ENCODE measurements at regions not wholly inside any gene's neighbourhood (a gene's known extent, or its start where the extent isn't known, plus 50 kb on each side); places are given as distances from the start of the nearest gene placed in this dataset.

GRCh38 chr2:234812851-234813250 lies 139.0 kb upstream of the SH3BP4 start:
- H3K36me3 ChIP-seq (ENCODE audit: control insufficient read depth in 1 of 2, insufficient read depth in 2 of 2, low read length in 2 of 2) = no peaks in the 10 kb centered on the region
- no peaks in the 10 kb centered on the region for H3K4me1 ChIP-seq (ENCODE audit: control insufficient read depth in 1 of 2, insufficient read depth in 2 of 2, low read length in 2 of 2)
- no peaks in the 10 kb centered on the region for H3K9me3 ChIP-seq (ENCODE audit: control insufficient read depth in 1 of 2, low read length in 2 of 2)
- no peaks in the 10 kb centered on the region for H3K27me3 ChIP-seq (ENCODE audit: low read depth, low read length)
- no peak overlapping the region for H3K27ac ChIP-seq (ENCODE audit: low read length)
- H3K4me3 ChIP-seq (ENCODE audit: low read depth in 1 of 2, low read length in 2 of 2) = no peak overlapping the region

- Histone ChIP-seq H3K9me3 (ENCODE audit: control insufficient read depth in 1 of 2, low read length in 2 of 2) (no peaks in the 10 kb centered on the region), H3K36me3 (ENCODE audit: control insufficient read depth in 1 of 2, insufficient read depth in 2 of 2, low read length in 2 of 2) (no peaks in the 10 kb centered on the region), H3K4me1 (ENCODE audit: control insufficient read depth in 1 of 2, insufficient read depth in 2 of 2, low read length in 2 of 2) (no peaks in the 10 kb centered on the region), H3K27ac (ENCODE audit: low read length) (no peak overlapping the region), H3K4me3 (ENCODE audit: low read depth in 1 of 2, low read length in 2 of 2) (no peak overlapping the region), H3K27me3 (ENCODE audit: low read depth, low read length) (no peaks in the 10 kb centered on the region)
Measured at GRCh38 chr2:234808907-234809306, 142.9 kb upstream of the SH3BP4 start.

DNA sequence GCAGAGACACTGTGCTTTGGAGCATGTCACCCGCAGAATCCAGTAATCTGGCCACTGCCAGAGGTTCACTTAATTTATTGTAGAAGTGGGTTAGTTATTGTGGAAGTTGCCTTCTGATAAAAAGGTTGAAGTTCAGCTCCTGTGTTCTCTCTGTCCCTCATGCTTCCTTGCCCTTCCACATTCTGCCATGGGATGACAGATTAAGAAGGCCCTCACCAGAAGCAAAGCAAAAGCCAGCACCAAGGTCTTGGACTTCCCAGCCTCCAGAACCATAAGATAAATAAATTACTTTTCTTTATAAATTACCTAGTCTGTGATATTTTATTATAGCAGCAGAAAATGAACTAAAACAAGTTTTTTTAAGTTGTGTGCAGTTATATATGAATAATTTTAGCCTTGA lies 145.0 kb upstream of the SH3BP4 start:
- Histone ChIP-seq H3K4me3 (ENCODE audit: low read depth in 1 of 2, low read length in 2 of 2) (no peak overlapping the region), H3K36me3 (ENCODE audit: control insufficient read depth in 1 of 2, insufficient read depth in 2 of 2, low read length in 2 of 2) (no peaks in the 10 kb centered on the region), H3K27ac (ENCODE audit: low read length) (no peak overlapping the region), H3K9me3 (ENCODE audit: control insufficient read depth in 1 of 2, low read length in 2 of 2) (no peaks in the 10 kb centered on the region), H3K4me1 (ENCODE audit: control insufficient read depth in 1 of 2, insufficient read depth in 2 of 2, low read length in 2 of 2) (no peaks in the 10 kb centered on the region), H3K27me3 (ENCODE audit: low read depth, low read length) (no peaks in the 10 kb centered on the region)

GRCh38 chr2:234805836-234806235 lies 146.0 kb upstream of the SH3BP4 start:
- Histone ChIP-seq H3K27me3 (ENCODE audit: low read depth, low read length) (no peaks in the 10 kb centered on the region), H3K36me3 (ENCODE audit: control insufficient read depth in 1 of 2, insufficient read depth in 2 of 2, low read length in 2 of 2) (no peaks in the 10 kb centered on the region), H3K27ac (ENCODE audit: low read length) (no peak overlapping the region), H3K4me3 (ENCODE audit: low read depth in 1 of 2, low read length in 2 of 2) (no peak overlapping the region), H3K9me3 (ENCODE audit: control insufficient read depth in 1 of 2, low read length in 2 of 2) (no peaks in the 10 kb centered on the region), H3K4me1 (ENCODE audit: control insufficient read depth in 1 of 2, insufficient read depth in 2 of 2, low read length in 2 of 2) (no peaks in the 10 kb centered on the region)

DNA sequence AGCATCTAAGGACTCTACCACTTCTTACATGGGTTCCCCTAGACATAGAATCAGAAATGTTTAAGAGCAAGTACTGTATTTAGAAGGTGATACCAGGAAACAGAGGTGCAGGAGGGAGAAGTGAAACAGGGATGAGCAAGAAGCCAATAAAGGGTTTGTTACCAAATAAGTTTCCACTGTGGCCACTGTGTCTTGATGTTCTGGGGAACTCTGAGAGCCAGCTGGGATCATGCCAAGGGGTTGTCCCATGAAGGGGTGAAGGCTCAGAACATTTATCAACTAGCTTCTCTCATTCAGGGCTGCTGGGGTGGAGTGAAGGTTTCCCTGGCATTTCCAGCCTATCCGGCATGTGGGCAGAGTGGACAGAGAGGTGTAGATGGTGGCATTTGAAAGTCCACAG lies 147.1 kb upstream of the SH3BP4 start:
- no peak overlapping the region for H3K27ac ChIP-seq (ENCODE audit: low read length)

GRCh38 chr2:234802845-234803171 lies 149.0 kb upstream of the SH3BP4 start:
- H3K27ac ChIP-seq (ENCODE audit: low read length) = no peak overlapping the region
- H3K4me3 ChIP-seq (ENCODE audit: low read depth in 1 of 2, low read length in 2 of 2) = no peak overlapping the region
- no peaks in the 10 kb centered on the region for H3K4me1 ChIP-seq (ENCODE audit: control insufficient read depth in 1 of 2, insufficient read depth in 2 of 2, low read length in 2 of 2)
- H3K36me3 ChIP-seq (ENCODE audit: control insufficient read depth in 1 of 2, insufficient read depth in 2 of 2, low read length in 2 of 2) = no peaks in the 10 kb centered on the region
- no peaks in the 10 kb centered on the region for H3K27me3 ChIP-seq (ENCODE audit: low read depth, low read length)
- no peaks in the 10 kb centered on the region for H3K9me3 ChIP-seq (ENCODE audit: control insufficient read depth in 1 of 2, low read length in 2 of 2)

More for the DNA sequence above, 147.1 kb upstream of the SH3BP4 start:
- no peaks in the 10 kb centered on the region for H3K9me3 ChIP-seq (ENCODE audit: control insufficient read depth in 1 of 2, low read length in 2 of 2)
- H3K36me3 ChIP-seq (ENCODE audit: control insufficient read depth in 1 of 2, insufficient read depth in 2 of 2, low read length in 2 of 2) = no peaks in the 10 kb centered on the region
- H3K27me3 ChIP-seq (ENCODE audit: low read depth, low read length) = no peaks in the 10 kb centered on the region
- H3K4me3 ChIP-seq (ENCODE audit: low read depth in 1 of 2, low read length in 2 of 2) = no peak overlapping the region
- H3K4me1 ChIP-seq (ENCODE audit: control insufficient read depth in 1 of 2, insufficient read depth in 2 of 2, low read length in 2 of 2) = no peaks in the 10 kb centered on the region

- H3K9me3 ChIP-seq (ENCODE audit: control insufficient read depth in 1 of 2, low read length in 2 of 2) = no peaks in the 10 kb centered on the region
- H3K4me3 ChIP-seq (ENCODE audit: low read depth in 1 of 2, low read length in 2 of 2) = no peak overlapping the region
- no peaks in the 10 kb centered on the region for H3K36me3 ChIP-seq (ENCODE audit: control insufficient read depth in 1 of 2, insufficient read depth in 2 of 2, low read length in 2 of 2)
- no peaks in the 10 kb centered on the region for H3K27me3 ChIP-seq (ENCODE audit: low read depth, low read length)
- no peaks in the 10 kb centered on the region for H3K4me1 ChIP-seq (ENCODE audit: control insufficient read depth in 1 of 2, insufficient read depth in 2 of 2, low read length in 2 of 2)
- H3K27ac ChIP-seq (ENCODE audit: low read length) = no peak overlapping the region
Measured at GRCh38 chr2:234802071-234802844, 149.6 kb upstream of the SH3BP4 start.

- no peaks in the 10 kb centered on the region for H3K27me3 ChIP-seq (ENCODE audit: low read depth, low read length)
- no peaks in the 10 kb centered on the region for H3K4me1 ChIP-seq (ENCODE audit: control insufficient read depth in 1 of 2, insufficient read depth in 2 of 2, low read length in 2 of 2)
- no peak overlapping the region for H3K27ac ChIP-seq (ENCODE audit: low read length)
- no peaks in the 10 kb centered on the region for H3K9me3 ChIP-seq (ENCODE audit: control insufficient read depth in 1 of 2, low read length in 2 of 2)
- no peak overlapping the region for H3K4me3 ChIP-seq (ENCODE audit: low read depth in 1 of 2, low read length in 2 of 2)
- no peaks in the 10 kb centered on the region for H3K36me3 ChIP-seq (ENCODE audit: control insufficient read depth in 1 of 2, insufficient read depth in 2 of 2, low read length in 2 of 2)
Measured at GRCh38 chr2:234797566-234798250, 154.1 kb upstream of the SH3BP4 start.

- Histone ChIP-seq H3K27ac (ENCODE audit: low read length) (no peak overlapping the region), H3K9me3 (ENCODE audit: control insufficient read depth in 1 of 2, low read length in 2 of 2) (no peaks in the 10 kb centered on the region), H3K27me3 (ENCODE audit: low read depth, low read length) (no peaks in the 10 kb centered on the region), H3K36me3 (ENCODE audit: control insufficient read depth in 1 of 2, insufficient read depth in 2 of 2, low read length in 2 of 2) (no peaks in the 10 kb centered on the region), H3K4me1 (ENCODE audit: control insufficient read depth in 1 of 2, insufficient read depth in 2 of 2, low read length in 2 of 2) (no peaks in the 10 kb centered on the region), H3K4me3 (ENCODE audit: low read depth in 1 of 2, low read length in 2 of 2) (no peak overlapping the region)
Measured at GRCh38 chr2:234796045-234796591, 155.7 kb upstream of the SH3BP4 start.

DNA sequence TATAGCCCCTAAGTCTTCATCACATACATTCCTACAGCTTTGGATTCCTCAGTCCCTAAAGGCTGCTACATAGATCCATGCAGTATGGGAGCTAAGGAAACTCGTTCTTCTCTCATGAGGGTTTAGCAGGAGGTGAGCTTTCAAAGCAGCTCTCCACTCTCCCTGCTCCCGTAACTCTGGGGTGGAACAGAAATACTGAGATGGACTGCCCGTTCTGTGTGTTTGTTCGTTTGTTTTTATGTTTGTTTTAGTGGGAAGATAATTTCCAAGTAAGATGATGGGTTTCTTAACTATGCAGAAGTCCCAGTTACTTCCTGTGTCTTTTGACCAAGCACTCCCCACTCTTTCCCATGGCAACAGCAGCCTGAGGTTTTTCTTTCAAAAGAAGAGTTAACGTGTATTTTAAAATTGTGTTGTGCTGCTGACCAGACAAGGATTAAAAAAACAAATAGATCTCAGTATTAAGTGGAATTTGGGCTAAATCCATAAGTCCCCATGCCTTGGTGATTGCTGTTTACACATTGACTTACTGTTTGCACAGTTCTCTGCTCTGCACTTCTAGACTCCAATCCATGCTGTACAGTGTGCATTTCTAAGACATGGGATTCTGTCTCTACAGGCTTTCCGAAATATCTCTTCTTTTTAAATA lies 156.4 kb upstream of the SH3BP4 start:
- H3K27me3 ChIP-seq (ENCODE audit: low read depth, low read length) = no peaks in the 10 kb centered on the region
- H3K4me3 ChIP-seq (ENCODE audit: low read depth in 1 of 2, low read length in 2 of 2) = no peak overlapping the region
- no peaks in the 10 kb centered on the region for H3K9me3 ChIP-seq (ENCODE audit: control insufficient read depth in 1 of 2, low read length in 2 of 2)
- no peak overlapping the region for H3K27ac ChIP-seq (ENCODE audit: low read length)
- H3K36me3 ChIP-seq (ENCODE audit: control insufficient read depth in 1 of 2, insufficient read depth in 2 of 2, low read length in 2 of 2) = no peaks in the 10 kb centered on the region
- no peaks in the 10 kb centered on the region for H3K4me1 ChIP-seq (ENCODE audit: control insufficient read depth in 1 of 2, insufficient read depth in 2 of 2, low read length in 2 of 2)

- H3K9me3 ChIP-seq (ENCODE audit: control insufficient read depth in 1 of 2, low read length in 2 of 2) = no peaks in the 10 kb centered on the region
- H3K36me3 ChIP-seq (ENCODE audit: control insufficient read depth in 1 of 2, insufficient read depth in 2 of 2, low read length in 2 of 2) = no peaks in the 10 kb centered on the region
- no peak overlapping the region for H3K4me3 ChIP-seq (ENCODE audit: low read depth in 1 of 2, low read length in 2 of 2)
- no peaks in the 10 kb centered on the region for H3K27me3 ChIP-seq (ENCODE audit: low read depth, low read length)
- H3K4me1 ChIP-seq (ENCODE audit: control insufficient read depth in 1 of 2, insufficient read depth in 2 of 2, low read length in 2 of 2) = no peaks in the 10 kb centered on the region
- no peak overlapping the region for H3K27ac ChIP-seq (ENCODE audit: low read length)
Measured at GRCh38 chr2:234794866-234795265, 157.0 kb upstream of the SH3BP4 start.
